ENCODE measurements at regions not wholly inside any gene's neighbourhood (a gene's known extent, or its start where the extent isn't known, plus 50 kb on each side); places are given as distances from the start of the nearest gene placed in this dataset.

DNA sequence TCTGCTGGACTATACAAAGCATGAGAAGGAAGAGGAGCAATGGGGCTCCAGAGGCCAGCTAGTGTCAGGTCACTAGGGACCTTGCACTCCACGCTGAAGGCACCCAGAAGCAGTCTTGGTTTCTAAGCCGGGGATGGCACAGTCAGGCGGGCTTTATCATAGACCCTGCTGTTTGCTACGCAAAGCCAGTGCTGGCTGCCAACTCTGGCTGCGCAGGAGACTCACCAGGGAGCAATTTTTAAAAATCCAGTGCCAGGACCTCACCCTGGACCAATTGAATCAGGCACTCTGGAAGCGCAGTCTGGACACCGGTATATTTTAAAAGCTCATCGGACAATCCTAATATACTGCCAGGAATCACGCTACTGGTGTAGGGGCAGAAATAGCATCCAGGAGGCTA, 368.5 kb upstream of the XYLT1 start (continued):
- TF ChIP-seq, protein P1, sequence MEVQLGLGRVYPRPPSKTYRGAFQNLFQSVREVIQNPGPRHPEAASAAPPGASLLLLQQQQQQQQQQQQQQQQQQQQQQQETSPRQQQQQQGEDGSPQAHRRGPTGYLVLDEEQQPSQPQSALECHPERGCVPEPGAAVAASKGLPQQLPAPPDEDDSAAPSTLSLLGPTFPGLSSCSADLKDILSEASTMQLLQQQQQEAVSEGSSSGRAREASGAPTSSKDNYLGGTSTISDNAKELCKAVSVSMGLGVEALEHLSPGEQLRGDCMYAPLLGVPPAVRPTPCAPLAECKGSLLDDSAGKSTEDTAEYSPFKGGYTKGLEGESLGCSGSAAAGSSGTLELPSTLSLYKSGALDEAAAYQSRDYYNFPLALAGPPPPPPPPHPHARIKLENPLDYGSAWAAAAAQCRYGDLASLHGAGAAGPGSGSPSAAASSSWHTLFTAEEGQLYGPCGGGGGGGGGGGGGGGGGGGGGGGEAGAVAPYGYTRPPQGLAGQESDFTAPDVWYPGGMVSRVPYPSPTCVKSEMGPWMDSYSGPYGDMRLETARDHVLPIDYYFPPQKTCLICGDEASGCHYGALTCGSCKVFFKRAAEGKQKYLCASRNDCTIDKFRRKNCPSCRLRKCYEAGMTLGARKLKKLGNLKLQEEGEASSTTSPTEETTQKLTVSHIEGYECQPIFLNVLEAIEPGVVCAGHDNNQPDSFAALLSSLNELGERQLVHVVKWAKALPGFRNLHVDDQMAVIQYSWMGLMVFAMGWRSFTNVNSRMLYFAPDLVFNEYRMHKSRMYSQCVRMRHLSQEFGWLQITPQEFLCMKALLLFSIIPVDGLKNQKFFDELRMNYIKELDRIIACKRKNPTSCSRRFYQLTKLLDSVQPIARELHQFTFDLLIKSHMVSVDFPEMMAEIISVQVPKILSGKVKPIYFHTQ (CRISPR knock-in tag; IDR thresholded peaks at IDR 0.05): no peak
- TF ChIP-seq, protein P2, sequence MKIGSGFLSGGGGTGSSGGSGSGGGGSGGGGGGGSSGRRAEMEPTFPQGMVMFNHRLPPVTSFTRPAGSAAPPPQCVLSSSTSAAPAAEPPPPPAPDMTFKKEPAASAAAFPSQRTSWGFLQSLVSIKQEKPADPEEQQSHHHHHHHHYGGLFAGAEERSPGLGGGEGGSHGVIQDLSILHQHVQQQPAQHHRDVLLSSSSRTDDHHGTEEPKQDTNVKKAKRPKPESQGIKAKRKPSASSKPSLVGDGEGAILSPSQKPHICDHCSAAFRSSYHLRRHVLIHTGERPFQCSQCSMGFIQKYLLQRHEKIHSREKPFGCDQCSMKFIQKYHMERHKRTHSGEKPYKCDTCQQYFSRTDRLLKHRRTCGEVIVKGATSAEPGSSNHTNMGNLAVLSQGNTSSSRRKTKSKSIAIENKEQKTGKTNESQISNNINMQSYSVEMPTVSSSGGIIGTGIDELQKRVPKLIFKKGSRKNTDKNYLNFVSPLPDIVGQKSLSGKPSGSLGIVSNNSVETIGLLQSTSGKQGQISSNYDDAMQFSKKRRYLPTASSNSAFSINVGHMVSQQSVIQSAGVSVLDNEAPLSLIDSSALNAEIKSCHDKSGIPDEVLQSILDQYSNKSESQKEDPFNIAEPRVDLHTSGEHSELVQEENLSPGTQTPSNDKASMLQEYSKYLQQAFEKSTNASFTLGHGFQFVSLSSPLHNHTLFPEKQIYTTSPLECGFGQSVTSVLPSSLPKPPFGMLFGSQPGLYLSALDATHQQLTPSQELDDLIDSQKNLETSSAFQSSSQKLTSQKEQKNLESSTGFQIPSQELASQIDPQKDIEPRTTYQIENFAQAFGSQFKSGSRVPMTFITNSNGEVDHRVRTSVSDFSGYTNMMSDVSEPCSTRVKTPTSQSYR (CRISPR knock-in tag; IDR thresholded peaks at IDR 0.05): no peak
- TF ChIP-seq, protein P3, sequence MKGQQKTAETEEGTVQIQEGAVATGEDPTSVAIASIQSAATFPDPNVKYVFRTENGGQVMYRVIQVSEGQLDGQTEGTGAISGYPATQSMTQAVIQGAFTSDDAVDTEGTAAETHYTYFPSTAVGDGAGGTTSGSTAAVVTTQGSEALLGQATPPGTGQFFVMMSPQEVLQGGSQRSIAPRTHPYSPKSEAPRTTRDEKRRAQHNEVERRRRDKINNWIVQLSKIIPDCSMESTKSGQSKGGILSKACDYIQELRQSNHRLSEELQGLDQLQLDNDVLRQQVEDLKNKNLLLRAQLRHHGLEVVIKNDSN (CRISPR knock-in tag; IDR thresholded peaks at IDR 0.05): no peak
- TF ChIP-seq, protein P4, sequence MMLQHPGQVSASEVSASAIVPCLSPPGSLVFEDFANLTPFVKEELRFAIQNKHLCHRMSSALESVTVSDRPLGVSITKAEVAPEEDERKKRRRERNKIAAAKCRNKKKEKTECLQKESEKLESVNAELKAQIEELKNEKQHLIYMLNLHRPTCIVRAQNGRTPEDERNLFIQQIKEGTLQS (CRISPR knock-in tag; conservative IDR thresholded peaks at IDR 0.05): no peak
- TF ChIP-seq ELF4 (CRISPR knock-in tag; IDR thresholded peaks at IDR 0.05; ENCODE audit: low read depth): no peak
- TF ChIP-seq SP1 (CRISPR knock-in tag; conservative IDR thresholded peaks at IDR 0.05): no peak

DNA sequence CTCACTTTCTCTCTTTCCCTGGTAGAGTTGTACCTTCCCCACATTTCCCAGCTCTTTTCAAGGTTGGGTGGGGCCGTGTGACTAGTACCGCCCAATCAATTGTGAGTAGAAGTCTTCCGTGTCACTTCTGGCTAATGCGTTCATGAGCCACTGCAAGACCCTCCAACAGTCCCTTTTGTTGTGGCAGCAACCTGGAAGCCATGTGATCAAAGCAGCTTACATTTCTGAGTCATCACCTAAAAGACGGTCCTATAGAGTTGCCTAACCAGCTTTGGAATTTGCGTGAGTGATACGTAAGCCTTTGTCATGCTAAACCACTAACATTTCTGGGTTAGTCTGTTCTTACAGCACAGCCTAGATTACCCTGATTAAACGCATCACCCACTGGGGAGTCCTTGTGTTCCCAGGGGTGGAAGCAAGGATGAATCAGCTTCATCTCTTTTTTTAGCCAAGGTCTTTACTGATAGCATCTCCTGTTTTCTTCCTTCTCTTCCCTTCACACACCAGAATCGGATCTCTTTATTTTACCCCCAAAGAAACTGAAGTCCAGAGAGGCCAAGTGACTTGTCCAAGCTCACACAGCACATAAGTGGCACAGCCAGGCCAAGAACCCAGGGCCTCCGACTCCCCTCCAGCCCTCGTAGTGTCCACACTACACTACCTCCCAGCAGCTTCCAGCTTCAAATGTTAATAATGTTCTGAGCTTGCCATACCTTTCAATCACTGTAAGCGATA, 366.3 kb upstream of the XYLT1 start:
- peak; percentile 30 for DNase-seq (ENCODE audit: low spot score)
- H3K36me3 Mint-ChIP-seq: no peaks in the 10 kb centered on the region
- H3K4me3 Mint-ChIP-seq: no peak overlapping the region
- POLR2A ChIA-PET: interaction anchor here (0.6 kb wide), 1 partner anchor 361 kb away, joined by 3 read pairs; no protein-coding TSS in a partner anchor
- H3K9me3 Mint-ChIP-seq: no peaks in the 10 kb centered on the region
- no peaks in the 10 kb centered on the region for H3K27me3 Mint-ChIP-seq (ENCODE audit: low read depth)
- no peak overlapping the region for H3K27ac Mint-ChIP-seq
- H3K4me1 Mint-ChIP-seq: peaks cover 21% of the 10 kb centered on the region
- CTCF ChIA-PET: interaction anchor here (0.5 to 1.2 kb wide), 4 partner anchors 79 to 362 kb away, joined by 3 to 9 read pairs (median 4); no protein-coding TSS in a partner anchor
- ATAC-seq: peak; percentile 94
- TF ChIP-seq KAT7 (CRISPR knock-in tag; IDR thresholded peaks at IDR 0.05; ENCODE audit: borderline replicate concordance): no peak
- TF ChIP-seq, protein P5, sequence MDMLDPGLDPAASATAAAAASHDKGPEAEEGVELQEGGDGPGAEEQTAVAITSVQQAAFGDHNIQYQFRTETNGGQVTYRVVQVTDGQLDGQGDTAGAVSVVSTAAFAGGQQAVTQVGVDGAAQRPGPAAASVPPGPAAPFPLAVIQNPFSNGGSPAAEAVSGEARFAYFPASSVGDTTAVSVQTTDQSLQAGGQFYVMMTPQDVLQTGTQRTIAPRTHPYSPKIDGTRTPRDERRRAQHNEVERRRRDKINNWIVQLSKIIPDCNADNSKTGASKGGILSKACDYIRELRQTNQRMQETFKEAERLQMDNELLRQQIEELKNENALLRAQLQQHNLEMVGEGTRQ (CRISPR knock-in tag; IDR thresholded peaks at IDR 0.05): peak; percentile 57
- TF ChIP-seq, protein P6, sequence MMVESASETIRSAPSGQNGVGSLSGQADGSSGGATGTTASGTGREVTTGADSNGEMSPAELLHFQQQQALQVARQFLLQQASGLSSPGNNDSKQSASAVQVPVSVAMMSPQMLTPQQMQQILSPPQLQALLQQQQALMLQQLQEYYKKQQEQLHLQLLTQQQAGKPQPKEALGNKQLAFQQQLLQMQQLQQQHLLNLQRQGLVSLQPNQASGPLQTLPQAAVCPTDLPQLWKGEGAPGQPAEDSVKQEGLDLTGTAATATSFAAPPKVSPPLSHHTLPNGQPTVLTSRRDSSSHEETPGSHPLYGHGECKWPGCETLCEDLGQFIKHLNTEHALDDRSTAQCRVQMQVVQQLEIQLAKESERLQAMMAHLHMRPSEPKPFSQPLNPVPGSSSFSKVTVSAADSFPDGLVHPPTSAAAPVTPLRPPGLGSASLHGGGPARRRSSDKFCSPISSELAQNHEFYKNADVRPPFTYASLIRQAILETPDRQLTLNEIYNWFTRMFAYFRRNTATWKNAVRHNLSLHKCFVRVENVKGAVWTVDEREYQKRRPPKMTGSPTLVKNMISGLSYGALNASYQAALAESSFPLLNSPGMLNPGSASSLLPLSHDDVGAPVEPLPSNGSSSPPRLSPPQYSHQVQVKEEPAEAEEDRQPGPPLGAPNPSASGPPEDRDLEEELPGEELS (CRISPR knock-in tag; IDR thresholded peaks at IDR 0.05): no peak
- no peak for TF ChIP-seq RORB (CRISPR knock-in tag; IDR thresholded peaks at IDR 0.05)
- no peak for TF ChIP-seq NR3C1 (CRISPR knock-in tag; conservative IDR thresholded peaks at IDR 0.05; ENCODE audit: low read depth)
- TF ChIP-seq, protein P7, sequence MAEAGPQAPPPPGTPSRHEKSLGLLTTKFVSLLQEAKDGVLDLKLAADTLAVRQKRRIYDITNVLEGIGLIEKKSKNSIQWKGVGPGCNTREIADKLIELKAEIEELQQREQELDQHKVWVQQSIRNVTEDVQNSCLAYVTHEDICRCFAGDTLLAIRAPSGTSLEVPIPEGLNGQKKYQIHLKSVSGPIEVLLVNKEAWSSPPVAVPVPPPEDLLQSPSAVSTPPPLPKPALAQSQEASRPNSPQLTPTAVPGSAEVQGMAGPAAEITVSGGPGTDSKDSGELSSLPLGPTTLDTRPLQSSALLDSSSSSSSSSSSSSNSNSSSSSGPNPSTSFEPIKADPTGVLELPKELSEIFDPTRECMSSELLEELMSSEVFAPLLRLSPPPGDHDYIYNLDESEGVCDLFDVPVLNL (CRISPR knock-in tag; IDR thresholded peaks at IDR 0.05; ENCODE audit: borderline replicate concordance, low read depth): no peak
- TF ChIP-seq GTF2I (CRISPR knock-in tag; conservative IDR thresholded peaks at IDR 0.05): peak; percentile 38; the same call in 1 of the 2 replicates
- no peak for TF ChIP-seq ZNF416 (CRISPR knock-in tag; IDR thresholded peaks at IDR 0.05)
- TF ChIP-seq TCF7 (CRISPR knock-in tag; IDR thresholded peaks at IDR 0.05; ENCODE audit: low read depth): no peak
- TF ChIP-seq ZNF263 (CRISPR knock-in tag; IDR thresholded peaks at IDR 0.05; ENCODE audit: low read depth): no peak
- no peak for TF ChIP-seq PRRX2 (CRISPR knock-in tag; IDR thresholded peaks at IDR 0.05)
- TF ChIP-seq SOX15 (CRISPR knock-in tag; IDR thresholded peaks at IDR 0.05): no peak
- TF ChIP-seq ZNF671 (CRISPR knock-in tag; IDR thresholded peaks at IDR 0.05): no peak
- no peak for TF ChIP-seq SP1 (CRISPR knock-in tag; conservative IDR thresholded peaks at IDR 0.05)
- TF ChIP-seq, protein P8, sequence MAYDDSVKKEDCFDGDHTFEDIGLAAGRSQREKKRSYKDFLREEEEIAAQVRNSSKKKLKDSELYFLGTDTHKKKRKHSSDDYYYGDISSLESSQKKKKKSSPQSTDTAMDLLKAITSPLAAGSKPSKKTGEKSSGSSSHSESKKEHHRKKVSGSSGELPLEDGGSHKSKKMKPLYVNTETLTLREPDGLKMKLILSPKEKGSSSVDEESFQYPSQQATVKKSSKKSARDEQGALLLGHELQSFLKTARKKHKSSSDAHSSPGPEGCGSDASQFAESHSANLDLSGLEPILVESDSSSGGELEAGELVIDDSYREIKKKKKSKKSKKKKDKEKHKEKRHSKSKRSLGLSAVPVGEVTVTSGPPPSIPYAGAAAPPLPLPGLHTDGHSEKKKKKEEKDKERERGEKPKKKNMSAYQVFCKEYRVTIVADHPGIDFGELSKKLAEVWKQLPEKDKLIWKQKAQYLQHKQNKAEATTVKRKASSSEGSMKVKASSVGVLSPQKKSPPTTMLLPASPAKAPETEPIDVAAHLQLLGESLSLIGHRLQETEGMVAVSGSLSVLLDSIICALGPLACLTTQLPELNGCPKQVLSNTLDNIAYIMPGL (CRISPR knock-in tag; IDR thresholded peaks at IDR 0.05): no peak
- no peak for TF ChIP-seq TEAD1 (CRISPR knock-in tag; IDR thresholded peaks at IDR 0.05)
- no peak for TF ChIP-seq EMX1 (CRISPR knock-in tag; IDR thresholded peaks at IDR 0.05)
- TF ChIP-seq TP53 (CRISPR knock-in tag; IDR thresholded peaks at IDR 0.05): no peak
- no peak for TF ChIP-seq ELF4 (CRISPR knock-in tag; IDR thresholded peaks at IDR 0.05; ENCODE audit: low read depth)

Data from WTC11 (cell line).